CD4-positive, CD25-positive, alpha-beta regulatory T cell (primary cell): ENCODE measurements at regions not wholly inside any gene's neighbourhood (a gene's known extent, or its start where the extent isn't known, plus 50 kb on each side); places are given as distances from the start of the nearest gene placed in this dataset.

Source experiments
- ATAC-seq, 2 donors: fragments of 150-1000 bp; cut with Tn5 transposase; one replicate each; pipeline ENCODE4 v1.10.0; 2021; ENCODE audit warnings: low read depth in 2 of 2, moderate number of reproducible peaks in 2 of 2, moderate library complexity in 1 of 2
- DNase-seq, 3 donors: peaks; one replicate each; pipeline versions ENCODE4 v3.0.0 to v3.0.0-alpha.2; 2012 to 2022; ENCODE audit warnings: mixed read lengths in 1 of 3
- H3K27ac ChIP-seq: one replicate; pipeline ENCODE4 v1.7.0; 2013; ENCODE audit warnings: mild to moderate bottlenecking, low read length; ENCODE audit not compliant: insufficient read depth, poor library complexity, severe bottlenecking
- H3K27me3 ChIP-seq: one replicate; pipeline ENCODE4 v1.7.0; 2013; ENCODE audit warnings: low read length; ENCODE audit not compliant: control insufficient read depth, insufficient read depth
- H3K36me3 ChIP-seq: one replicate; pipeline ENCODE4 v1.7.0; 2013; ENCODE audit warnings: mild to moderate bottlenecking, low read length, moderate library complexity; ENCODE audit not compliant: control insufficient read depth, insufficient read depth
- H3K4me1 ChIP-seq: 2 replicates; pipeline ENCODE4 v1.7.0; 2013; ENCODE audit warnings: mild to moderate bottlenecking, low read length; ENCODE audit not compliant: insufficient read depth, control insufficient read depth, poor library complexity, severe bottlenecking
- H3K4me3 ChIP-seq: one replicate; pipeline ENCODE4 v1.7.0; 2013; ENCODE audit warnings: low read depth, mild to moderate bottlenecking, low read length, moderate library complexity
- H3K9me3 ChIP-seq, 2 experiments: 1 replicate in 1 of 2; 2 replicates in 1 of 2; pipeline ENCODE4 v1.7.0; 2013; ENCODE audit warnings: low read length in 2 of 2, mild to moderate bottlenecking in 1 of 2, moderate library complexity in 1 of 2; ENCODE audit not compliant: control insufficient read depth in 2 of 2
- H3K27ac Mint-ChIP-seq, 3 donors: one replicate each; pipeline ENCODE4 v1.8.0; 2020 to 2022; ENCODE audit warnings: mild to moderate bottlenecking in 3 of 3, mixed read lengths in 3 of 3, moderate library complexity in 2 of 3
- H3K27me3 Mint-ChIP-seq: one replicate; pipeline ENCODE4 v1.8.0; 2022; ENCODE audit warnings: mild to moderate bottlenecking, mixed read lengths
- H3K36me3 Mint-ChIP-seq: one replicate; pipeline ENCODE4 v1.8.0; 2020; ENCODE audit warnings: mixed read lengths
- H3K4me1 Mint-ChIP-seq, 4 donors: one replicate each; pipeline ENCODE4 v1.8.0; 2020 to 2022; ENCODE audit warnings: mixed read lengths in 4 of 4, mild to moderate bottlenecking in 1 of 4
- H3K4me3 Mint-ChIP-seq, 4 donors: one replicate each; pipeline ENCODE4 v1.8.0; 2020 to 2022; ENCODE audit warnings: mild to moderate bottlenecking in 4 of 4, mixed read lengths in 4 of 4, moderate library complexity in 3 of 4
- H3K9me3 Mint-ChIP-seq, 7 donors: one replicate each; pipeline ENCODE4 v1.8.0; 2020 to 2022; ENCODE audit warnings: mixed read lengths in 7 of 7, mild to moderate bottlenecking in 3 of 7, moderate library complexity in 2 of 7

DNA sequence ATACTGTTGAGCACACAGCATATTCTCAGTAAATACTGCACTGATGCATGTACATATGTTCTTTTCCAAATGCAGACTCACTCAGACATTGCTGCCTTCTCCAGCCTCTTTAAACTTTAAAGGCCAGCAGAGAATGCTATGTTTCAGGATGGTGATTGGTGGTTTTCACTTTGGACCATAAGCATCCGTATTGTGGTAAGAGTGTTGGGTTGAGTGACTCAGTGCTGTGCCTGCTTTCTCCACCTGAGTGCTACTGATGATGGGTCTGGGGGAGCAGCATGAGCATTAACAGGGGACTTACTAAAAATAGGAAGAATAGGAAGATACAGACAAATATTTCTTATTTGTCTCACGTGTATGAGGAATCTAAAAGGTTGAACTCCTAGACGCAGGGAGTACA, 56.3 kb upstream of the ZNF92 start:
- H3K36me3 Mint-ChIP-seq: no peaks in the 10 kb centered on the region
- Histone ChIP-seq H3K4me1 (no peaks in the 10 kb centered on the region), H3K27me3 (no peaks in the 10 kb centered on the region), H3K27ac (no peak overlapping the region), H3K9me3 (no peaks in the 10 kb centered on the region), H3K36me3 (no peaks in the 10 kb centered on the region), H3K4me3 (no peak overlapping the region)
- no peaks in the 10 kb centered on the region for H3K9me3 Mint-ChIP-seq
- no peak overlapping the region for H3K4me3 Mint-ChIP-seq
- DNase-seq (no peak), ATAC-seq (no peak)
- no peaks in the 10 kb centered on the region for H3K4me1 Mint-ChIP-seq
- peak overlapping the region in 1 of 3 donors; percentile 21 for H3K27ac Mint-ChIP-seq
- H3K27me3 Mint-ChIP-seq: no peaks in the 10 kb centered on the region

- H3K9me3 Mint-ChIP-seq: no peaks in the 10 kb centered on the region
- H3K4me3 ChIP-seq: no peak overlapping the region
- no peaks in the 10 kb centered on the region for H3K27me3 Mint-ChIP-seq
- no peaks in the 10 kb centered on the region for H3K27me3 ChIP-seq
- no peaks in the 10 kb centered on the region for H3K9me3 ChIP-seq
- DNase-seq (no peak), ATAC-seq (no peak)
- no peak overlapping the region for H3K27ac ChIP-seq
- H3K27ac Mint-ChIP-seq: no peak overlapping the region
- H3K36me3 ChIP-seq: no peaks in the 10 kb centered on the region
- no peaks in the 10 kb centered on the region for H3K4me1 ChIP-seq
- H3K4me1 Mint-ChIP-seq: no peaks in the 10 kb centered on the region
- H3K4me3 Mint-ChIP-seq: no peak overlapping the region
- H3K36me3 Mint-ChIP-seq: no peaks in the 10 kb centered on the region
Measured at GRCh38 chr7:65310761-65311160, 62.9 kb upstream of the ZNF92 start.

DNA sequence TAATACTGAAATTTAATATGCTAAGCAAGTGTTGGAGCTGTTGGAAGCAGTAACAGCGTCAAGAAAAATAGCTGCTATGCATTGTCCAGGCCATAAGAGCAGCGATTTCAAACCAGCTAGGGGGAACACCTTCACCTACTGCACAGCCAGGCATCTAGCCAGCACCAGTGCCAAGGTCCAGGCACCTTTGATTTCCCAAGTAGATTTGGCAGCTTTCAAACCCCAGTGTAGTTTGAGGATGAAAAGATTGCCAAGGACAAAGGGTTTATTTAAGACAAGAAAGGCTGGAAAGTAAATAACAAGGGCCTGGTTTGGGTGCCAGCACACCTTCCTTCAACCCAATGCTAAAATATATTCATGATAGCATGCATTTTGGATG, 65.4 kb upstream of the ZNF92 start:
- ATAC-seq (no peak), DNase-seq (no peak)
- H3K9me3 Mint-ChIP-seq: no peaks in the 10 kb centered on the region
- Histone ChIP-seq H3K27me3 (no peaks in the 10 kb centered on the region), H3K9me3 (no peaks in the 10 kb centered on the region), H3K4me3 (no peak overlapping the region), H3K27ac (no peak overlapping the region), H3K36me3 (no peaks in the 10 kb centered on the region), H3K4me1 (no peaks in the 10 kb centered on the region)
- no peaks in the 10 kb centered on the region for H3K4me1 Mint-ChIP-seq
- H3K27me3 Mint-ChIP-seq: no peaks in the 10 kb centered on the region
- H3K36me3 Mint-ChIP-seq: no peaks in the 10 kb centered on the region
- no peak overlapping the region for H3K27ac Mint-ChIP-seq
- no peak overlapping the region for H3K4me3 Mint-ChIP-seq

DNA sequence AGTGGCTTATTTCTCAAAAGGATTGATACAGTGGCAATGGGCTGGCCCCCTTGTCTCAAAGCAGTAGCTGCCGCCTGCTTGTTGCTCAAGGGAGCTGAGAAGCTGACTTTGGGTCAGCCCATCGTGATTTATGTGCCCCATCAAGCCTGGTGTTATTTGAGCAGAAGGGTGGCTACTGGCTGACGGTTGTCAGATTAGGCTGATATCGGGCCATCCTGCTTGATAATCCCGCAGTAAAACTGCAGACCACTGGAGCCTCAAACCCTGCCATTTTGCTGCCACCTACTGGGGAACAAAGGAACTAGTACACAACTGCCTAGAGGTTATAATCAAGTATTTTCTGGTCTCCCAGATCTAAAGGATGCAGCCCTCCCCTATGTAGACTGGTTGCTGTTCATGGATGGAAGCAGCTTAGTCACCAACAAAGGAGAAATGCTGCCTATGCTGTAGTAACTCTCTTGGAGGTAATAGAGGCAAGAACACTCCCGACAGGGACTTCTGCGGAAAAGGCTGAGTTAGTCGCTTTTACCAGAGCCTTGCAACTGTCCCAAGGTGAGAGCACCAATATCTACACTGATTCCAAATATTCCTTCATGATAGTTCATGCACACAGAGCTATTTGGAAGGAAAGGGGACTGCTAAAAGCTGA, 65.9 kb upstream of the ZNF92 start:
- no peaks in the 10 kb centered on the region for H3K9me3 ChIP-seq
- ATAC-seq (peak; percentile 46 to 66), DNase-seq (peak; percentile 4 to 52 (median 43))
- H3K27me3 Mint-ChIP-seq: no peaks in the 10 kb centered on the region
- no peaks in the 10 kb centered on the region for H3K9me3 Mint-ChIP-seq
- H3K27ac Mint-ChIP-seq: no peak overlapping the region
- no peaks in the 10 kb centered on the region for H3K4me1 Mint-ChIP-seq
- no peak overlapping the region for H3K27ac ChIP-seq
- no peak overlapping the region for H3K4me3 ChIP-seq
- H3K36me3 ChIP-seq: no peaks in the 10 kb centered on the region
- no peaks in the 10 kb centered on the region for H3K27me3 ChIP-seq
- H3K36me3 Mint-ChIP-seq: no peaks in the 10 kb centered on the region
- H3K4me3 Mint-ChIP-seq: no peak overlapping the region
- H3K4me1 ChIP-seq: no peaks in the 10 kb centered on the region

GRCh38 chr7:65304175-65304574, 69.5 kb upstream of the ZNF92 start:
- H3K27me3 ChIP-seq: peaks cover 2% of the 10 kb centered on the region
- DNase-seq (no peak), ATAC-seq (no peak)
- H3K36me3 ChIP-seq: no peaks in the 10 kb centered on the region
- no peak overlapping the region for H3K4me3 ChIP-seq
- Mint-ChIP-seq H3K4me1 (no peaks in the 10 kb centered on the region), H3K27ac (no peak overlapping the region), H3K9me3 (no peaks in the 10 kb centered on the region), H3K27me3 (peaks cover 10% of the 10 kb centered on the region), H3K36me3 (no peaks in the 10 kb centered on the region), H3K4me3 (no peak overlapping the region)
- H3K27ac ChIP-seq: no peak overlapping the region
- H3K9me3 ChIP-seq: no peaks in the 10 kb centered on the region
- no peaks in the 10 kb centered on the region for H3K4me1 ChIP-seq

DNA sequence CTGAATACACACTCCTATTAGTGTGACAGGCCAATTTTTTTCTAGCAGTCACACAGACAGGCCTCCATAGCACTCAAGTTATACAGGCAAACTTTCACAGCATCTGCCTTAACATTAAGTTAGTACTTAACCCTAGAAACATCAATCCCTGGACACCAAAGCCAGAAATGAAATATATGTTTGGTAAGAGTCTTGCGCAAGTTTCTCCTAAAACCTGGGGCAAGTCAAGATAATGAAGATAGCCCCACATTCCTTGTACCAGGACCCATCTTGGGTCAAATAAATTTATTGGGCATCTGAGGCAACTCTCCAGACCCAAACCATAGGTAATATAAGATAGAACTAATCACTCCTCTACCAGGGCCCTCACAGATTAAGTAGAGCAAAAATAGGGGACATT, 70.8 kb upstream of the ZNF92 start:
- Mint-ChIP-seq H3K27me3 (peaks cover 10% of the 10 kb centered on the region), H3K4me3 (no peak overlapping the region), H3K4me1 (no peaks in the 10 kb centered on the region), H3K27ac (no peak overlapping the region), H3K36me3 (no peaks in the 10 kb centered on the region), H3K9me3 (peaks cover 0 to 2% (median 0%) of the 10 kb centered on the region in 7 donors)
- Histone ChIP-seq H3K27me3 (peaks cover 2% of the 10 kb centered on the region), H3K27ac (no peak overlapping the region), H3K36me3 (no peaks in the 10 kb centered on the region), H3K4me3 (no peak overlapping the region), H3K9me3 (no peaks in the 10 kb centered on the region), H3K4me1 (no peaks in the 10 kb centered on the region)
- ATAC-seq (no peak), DNase-seq (no peak)

DNA sequence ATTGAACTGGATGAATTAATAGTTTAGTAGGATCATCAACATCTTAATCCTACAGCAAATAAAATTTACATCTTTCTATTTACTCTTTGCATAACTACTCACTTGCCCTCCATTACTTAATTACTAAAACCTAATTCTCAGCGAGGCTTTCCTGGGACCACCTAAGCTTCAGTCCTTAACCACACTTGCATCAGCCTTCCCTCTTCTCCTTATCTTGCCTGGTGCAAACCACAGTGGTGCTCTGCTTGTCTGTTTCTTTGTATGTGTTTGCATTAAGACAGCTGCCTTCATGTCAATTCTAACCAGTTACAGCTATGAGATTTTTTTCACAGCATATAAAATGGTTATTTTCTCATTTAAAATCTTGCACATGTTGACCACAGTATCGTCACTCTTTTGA, 72.6 kb upstream of the ZNF92 start:
- peaks cover 15% of the 10 kb centered on the region for H3K27me3 Mint-ChIP-seq
- H3K27ac ChIP-seq: no peak overlapping the region
- H3K4me1 ChIP-seq: no peaks in the 10 kb centered on the region
- no peaks in the 10 kb centered on the region for H3K36me3 ChIP-seq
- H3K27ac Mint-ChIP-seq: no peak overlapping the region
- ATAC-seq (no peak), DNase-seq (no peak)
- H3K9me3 ChIP-seq: no peaks in the 10 kb centered on the region
- no peak overlapping the region for H3K4me3 Mint-ChIP-seq
- H3K4me3 ChIP-seq: no peak overlapping the region
- H3K36me3 Mint-ChIP-seq: no peaks in the 10 kb centered on the region
- H3K4me1 Mint-ChIP-seq: peaks cover 0 to under 1% (median 0%) of the 10 kb centered on the region in 4 donors
- peaks cover 2% of the 10 kb centered on the region for H3K27me3 ChIP-seq
- peaks cover 0 to 3% (median 0%) of the 10 kb centered on the region in 7 donors for H3K9me3 Mint-ChIP-seq

- no peaks in the 10 kb centered on the region for H3K36me3 Mint-ChIP-seq
- H3K27ac Mint-ChIP-seq: no peak overlapping the region
- Histone ChIP-seq H3K36me3 (no peaks in the 10 kb centered on the region), H3K4me3 (no peak overlapping the region), H3K27me3 (no peaks in the 10 kb centered on the region), H3K27ac (no peak overlapping the region), H3K9me3 (no peaks in the 10 kb centered on the region), H3K4me1 (no peaks in the 10 kb centered on the region)
- ATAC-seq (no peak), DNase-seq (no peak)
- H3K4me1 Mint-ChIP-seq: peaks cover 0 to 4% (median 2%) of the 10 kb centered on the region in 4 donors
- no peak overlapping the region for H3K4me3 Mint-ChIP-seq
- peaks cover 14% of the 10 kb centered on the region for H3K27me3 Mint-ChIP-seq
- peaks cover 0 to 5% (median 0%) of the 10 kb centered on the region in 7 donors for H3K9me3 Mint-ChIP-seq
Measured at GRCh38 chr7:65295409-65295808, 78.2 kb upstream of the ZNF92 start.
